Fibroblast of mammary gland (primary cell): ENCODE measurements at regions not wholly inside any gene's neighbourhood (a gene's known extent, or its start where the extent isn't known, plus 50 kb on each side); places are given as distances from the start of the nearest gene placed in this dataset.

Source experiments
- DNase-seq: peaks from one replicate; pipeline ENCODE4 v3.0.0-alpha.2; 2010; ENCODE audit warnings: low read depth
- H3K4me3 ChIP-seq: 2 replicates; pipeline ENCODE4 v1.5.1; 2011; ENCODE audit warnings: low read depth, mild to moderate bottlenecking, low read length, moderate library complexity; ENCODE audit not compliant: control insufficient read depth
- TF ChIP-seq, protein P1 (sequence below): conservative IDR thresholded peaks from 2 replicates; pipeline ENCODE4 v1.5.1; 2011; ENCODE audit warnings: low read depth, low read length, inconsistent platforms; ENCODE audit not compliant: control insufficient read depth, insufficient read depth

DNA sequence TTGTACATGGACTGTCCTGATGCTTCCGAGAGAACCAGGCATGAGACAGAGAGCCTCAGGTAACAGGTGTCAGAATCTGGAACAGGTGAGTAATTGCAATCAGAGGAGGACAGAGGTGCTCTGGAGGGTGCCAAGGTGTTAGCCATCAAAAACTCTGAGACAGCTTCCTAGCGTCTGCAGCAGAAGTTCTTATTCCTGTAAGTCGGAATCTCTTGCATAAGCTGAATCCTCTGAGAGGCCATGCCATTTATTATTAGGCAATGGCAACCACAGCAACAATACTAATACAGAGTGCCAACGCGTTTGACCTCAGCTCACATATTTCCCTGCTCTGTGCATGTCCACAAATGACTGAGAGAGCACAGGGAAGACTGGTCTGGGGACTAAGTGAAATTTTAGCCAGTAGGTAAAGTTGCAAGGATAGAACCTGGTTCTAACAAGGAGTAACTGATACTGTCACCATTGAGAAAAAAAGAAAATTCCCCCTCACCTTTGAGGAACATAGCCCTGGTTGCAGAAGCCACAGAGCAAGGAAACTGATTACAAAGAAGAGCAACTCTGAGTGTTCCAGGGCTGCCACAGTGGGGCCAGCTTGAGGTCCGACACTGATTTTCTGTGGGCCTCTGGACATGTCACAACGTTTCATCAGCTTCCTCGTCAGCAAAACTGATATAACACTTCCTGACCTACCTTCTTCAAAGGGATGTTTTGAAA, 55.1 kb upstream of the ACSL3 start:
- no peak for DNase-seq
- TF ChIP-seq, protein P1, sequence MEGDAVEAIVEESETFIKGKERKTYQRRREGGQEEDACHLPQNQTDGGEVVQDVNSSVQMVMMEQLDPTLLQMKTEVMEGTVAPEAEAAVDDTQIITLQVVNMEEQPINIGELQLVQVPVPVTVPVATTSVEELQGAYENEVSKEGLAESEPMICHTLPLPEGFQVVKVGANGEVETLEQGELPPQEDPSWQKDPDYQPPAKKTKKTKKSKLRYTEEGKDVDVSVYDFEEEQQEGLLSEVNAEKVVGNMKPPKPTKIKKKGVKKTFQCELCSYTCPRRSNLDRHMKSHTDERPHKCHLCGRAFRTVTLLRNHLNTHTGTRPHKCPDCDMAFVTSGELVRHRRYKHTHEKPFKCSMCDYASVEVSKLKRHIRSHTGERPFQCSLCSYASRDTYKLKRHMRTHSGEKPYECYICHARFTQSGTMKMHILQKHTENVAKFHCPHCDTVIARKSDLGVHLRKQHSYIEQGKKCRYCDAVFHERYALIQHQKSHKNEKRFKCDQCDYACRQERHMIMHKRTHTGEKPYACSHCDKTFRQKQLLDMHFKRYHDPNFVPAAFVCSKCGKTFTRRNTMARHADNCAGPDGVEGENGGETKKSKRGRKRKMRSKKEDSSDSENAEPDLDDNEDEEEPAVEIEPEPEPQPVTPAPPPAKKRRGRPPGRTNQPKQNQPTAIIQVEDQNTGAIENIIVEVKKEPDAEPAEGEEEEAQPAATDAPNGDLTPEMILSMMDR: no peak
- no peak overlapping the region for H3K4me3 ChIP-seq

DNA sequence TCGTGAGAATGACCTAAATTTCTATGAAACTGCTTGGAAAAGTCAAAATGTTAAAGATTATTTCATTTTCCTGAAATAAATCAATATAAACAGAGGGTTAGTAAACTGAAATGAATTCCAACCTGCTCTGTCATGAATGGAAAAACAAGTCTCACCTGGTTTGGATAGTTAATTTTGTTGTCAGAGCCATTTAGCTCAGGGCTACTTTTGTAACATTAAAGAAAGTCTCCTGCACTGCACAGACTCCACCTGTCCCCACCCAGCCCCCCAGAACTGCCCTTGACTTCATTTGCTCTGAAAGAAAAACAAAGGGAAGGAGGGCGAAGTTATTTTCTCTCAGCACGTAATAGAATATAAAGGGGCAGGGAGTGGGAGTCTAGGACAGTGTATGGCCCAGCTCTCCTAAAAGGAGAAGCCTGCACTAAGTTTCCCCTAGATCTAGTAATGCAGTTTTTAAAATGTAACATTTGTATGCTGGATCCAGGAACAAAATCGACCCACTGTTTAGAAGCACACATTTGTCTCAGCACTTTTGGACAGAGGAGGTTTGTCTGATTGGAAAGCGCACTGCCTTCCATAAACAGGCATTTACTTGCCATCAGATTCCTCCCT, 54.2 kb upstream of the ACSL3 start:
- no peak for DNase-seq
- TF ChIP-seq, protein P1: no peak
- H3K4me3 ChIP-seq: no peak overlapping the region

DNA sequence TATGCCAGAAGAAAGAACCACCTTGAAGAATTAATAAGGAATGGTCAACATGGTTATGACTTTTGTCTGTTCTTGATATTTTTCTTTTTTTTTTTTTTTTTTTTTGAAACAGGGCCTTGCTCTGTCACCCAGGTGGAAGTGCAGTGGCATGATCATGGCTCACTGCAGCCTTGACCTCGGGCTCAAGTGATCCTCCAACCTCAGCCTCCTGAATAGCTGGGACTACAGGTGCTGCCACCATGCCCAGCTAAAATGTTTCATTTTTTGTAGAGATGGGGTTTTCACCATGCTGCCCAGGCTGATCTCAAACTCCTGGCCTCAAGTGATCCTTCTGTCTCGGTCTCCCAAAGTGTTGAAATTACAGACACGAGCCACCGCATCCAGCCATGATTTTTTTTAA, 53.4 kb upstream of the ACSL3 start:
- no peak for DNase-seq
- H3K4me3 ChIP-seq: no peak overlapping the region
- TF ChIP-seq, protein P1: no peak

DNA sequence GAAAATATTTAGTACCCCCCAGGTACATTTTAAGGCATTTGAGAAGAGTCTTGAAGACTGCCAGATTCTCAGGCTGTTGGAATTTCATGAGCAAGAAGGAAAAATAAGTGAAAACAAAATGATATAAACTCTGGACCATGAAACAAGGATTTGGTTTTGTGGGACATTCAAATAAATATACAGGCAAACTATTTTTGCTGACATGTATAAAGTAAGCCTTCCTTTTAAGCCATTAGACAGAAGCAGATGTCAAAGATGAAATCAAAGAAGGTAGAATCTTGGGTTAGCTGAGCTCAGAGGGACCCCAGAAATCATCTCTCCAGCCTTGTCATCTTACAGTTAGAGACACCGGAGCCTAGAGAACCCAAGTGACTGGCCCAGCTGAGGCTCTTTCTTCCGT, 51.3 kb upstream of the ACSL3 start:
- H3K4me3 ChIP-seq: no peak overlapping the region
- no peak for DNase-seq
- TF ChIP-seq, protein P1: no peak

DNA sequence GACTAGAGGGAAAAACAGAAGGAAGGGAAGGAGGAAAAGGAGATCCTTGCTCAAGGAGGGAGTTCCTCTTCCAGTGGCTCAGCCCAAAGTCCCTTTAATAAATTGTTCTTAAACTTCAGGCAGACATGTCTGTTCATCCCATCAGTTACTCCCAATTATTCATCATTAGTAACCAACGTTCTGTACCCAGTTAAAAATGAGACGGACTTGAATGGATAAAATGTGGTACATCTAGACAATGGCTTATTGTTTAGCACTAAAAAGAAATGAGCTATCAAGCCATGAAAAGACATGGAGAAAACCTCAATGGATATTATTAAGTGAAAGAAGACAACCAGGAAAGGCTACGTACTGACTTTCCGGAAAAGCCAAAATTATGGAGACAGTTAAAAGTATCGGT, 50.8 kb upstream of the ACSL3 start:
- H3K4me3 ChIP-seq: no peak overlapping the region
- no peak for DNase-seq
- TF ChIP-seq, protein P1: no peak
